ENCODE measurements at regions not wholly inside any gene's neighbourhood (a gene's known extent, or its start where the extent isn't known, plus 50 kb on each side); places are given as distances from the start of the nearest gene placed in this dataset.

DNA sequence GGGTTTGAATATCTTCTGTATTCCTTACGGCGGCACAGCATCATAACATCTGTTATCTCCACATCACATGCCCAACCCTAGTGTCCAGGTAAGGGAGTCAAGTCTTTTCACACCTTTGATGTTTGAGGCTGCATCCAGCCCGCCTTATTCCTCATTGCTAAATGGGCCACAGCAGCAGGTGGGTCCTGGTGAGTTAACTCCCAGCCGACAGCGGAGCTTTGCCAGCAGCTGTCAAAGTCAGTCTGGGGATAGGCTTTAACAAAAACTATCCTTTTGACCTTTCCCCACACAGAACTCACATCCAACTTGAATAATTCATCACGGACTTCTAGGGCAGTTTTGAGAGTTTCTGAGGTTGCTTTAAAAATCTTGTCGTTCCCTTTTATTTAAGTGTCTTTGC, 235.1 kb downstream of the DLEU7 start:
- in situ Hi-C loops (cut with MboI): no loop called here
- Histone ChIP-seq H3K27me3 (replicated peaks; ENCODE audit: insufficient read depth) (no peaks in the 10 kb centered on the region), H3K27ac (no peak overlapping the region), H3K4me3 (no peak overlapping the region), H4K20me1 (ENCODE audit: insufficient read depth) (no peaks in the 10 kb centered on the region), H3K36me3 (ENCODE audit: low read depth) (no peaks in the 10 kb centered on the region), H3K4me2 (ENCODE audit: unreplicated experiment) (no peak overlapping the region), H3K9ac (no peak overlapping the region), H3K4me1 (ENCODE audit: insufficient read depth) (no peaks in the 10 kb centered on the region), H3K9me3 (ENCODE audit: low read depth) (no peaks in the 10 kb centered on the region), H2AFZ (no peak overlapping the region), H3K9me2 (ENCODE audit: insufficient read depth) (no peaks in the 10 kb centered on the region), H3F3A (ENCODE audit: insufficient read depth) (no peaks in the 10 kb centered on the region), H3K79me2 (ENCODE audit: insufficient read depth) (no peaks in the 10 kb centered on the region)
- no peak for DNase-seq
- 84 to 91% methylated on average over 7 of the region's 7 CpGs for WGBS, 2 experiments (ENCODE audit: low coverage in 1 of 2, low lambda C conversion rate in 2 of 2, missing lambda C conversion rate in 2 of 2)
- TF ChIP-seq EZH2phosphoT487 (IDR thresholded peaks at IDR 0.05; ENCODE audit: insufficient read depth, low read depth): no peak
- no peak for TF ChIP-seq EZH2 (IDR thresholded peaks at IDR 0.05; ENCODE audit: insufficient read depth, poor library complexity, severe bottlenecking)

GRCh38 chr13:50609011-50609410, 234.5 kb downstream of the DLEU7 start:
- no peaks in the 10 kb centered on the region for H3K36me3 ChIP-seq (ENCODE audit: low read depth)
- in situ Hi-C loops (cut with MboI): no loop called here
- 51 to 58% methylated on average over 3 of the region's 3 CpGs for WGBS, 2 experiments (ENCODE audit: low coverage in 1 of 2, low lambda C conversion rate in 2 of 2, missing lambda C conversion rate in 2 of 2)
- H2AFZ ChIP-seq: no peak overlapping the region
- H3F3A ChIP-seq (ENCODE audit: insufficient read depth): no peaks in the 10 kb centered on the region
- H3K27me3 ChIP-seq (replicated peaks; ENCODE audit: insufficient read depth): no peaks in the 10 kb centered on the region
- no peaks in the 10 kb centered on the region for H3K79me2 ChIP-seq (ENCODE audit: insufficient read depth)
- H3K9ac ChIP-seq: no peak overlapping the region
- H3K4me3 ChIP-seq: no peak overlapping the region
- no peak overlapping the region for H3K27ac ChIP-seq
- H3K4me1 ChIP-seq (ENCODE audit: insufficient read depth): no peaks in the 10 kb centered on the region
- no peak overlapping the region for H3K4me2 ChIP-seq (ENCODE audit: unreplicated experiment)
- H3K9me2 ChIP-seq (ENCODE audit: insufficient read depth): no peaks in the 10 kb centered on the region
- no peaks in the 10 kb centered on the region for H4K20me1 ChIP-seq (ENCODE audit: insufficient read depth)
- no peak for DNase-seq
- H3K9me3 ChIP-seq (ENCODE audit: low read depth): no peaks in the 10 kb centered on the region
- TF ChIP-seq EZH2 (IDR thresholded peaks at IDR 0.05; ENCODE audit: insufficient read depth, poor library complexity, severe bottlenecking) (no peak), EZH2phosphoT487 (IDR thresholded peaks at IDR 0.05; ENCODE audit: insufficient read depth, low read depth) (no peak)

DNA sequence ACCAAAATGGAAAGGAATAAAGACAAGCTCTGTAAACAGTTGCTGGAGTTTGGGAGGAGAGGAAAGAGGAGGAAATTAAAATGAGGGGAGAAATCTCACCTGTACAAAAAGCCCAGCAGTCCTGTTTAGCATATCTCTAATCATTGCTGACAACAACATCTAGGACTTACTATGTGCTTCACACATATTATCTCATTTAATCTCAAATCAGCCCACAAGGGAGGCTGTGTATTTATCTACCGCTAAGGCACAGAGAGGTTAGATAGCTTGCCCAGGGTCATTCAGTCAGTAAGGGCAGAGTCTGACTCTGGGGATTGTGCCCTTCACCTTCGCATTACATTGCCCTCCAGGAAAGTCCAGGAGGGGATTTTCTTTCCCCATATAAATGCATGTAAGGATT, 233.3 kb downstream of the DLEU7 start:
- Histone ChIP-seq H3K27me3 (replicated peaks; ENCODE audit: insufficient read depth) (no peaks in the 10 kb centered on the region), H3K4me2 (ENCODE audit: unreplicated experiment) (no peak overlapping the region), H2AFZ (no peak overlapping the region), H3K79me2 (ENCODE audit: insufficient read depth) (no peaks in the 10 kb centered on the region), H3F3A (ENCODE audit: insufficient read depth) (no peaks in the 10 kb centered on the region), H3K4me1 (ENCODE audit: insufficient read depth) (no peaks in the 10 kb centered on the region), H4K20me1 (ENCODE audit: insufficient read depth) (no peaks in the 10 kb centered on the region), H3K27ac (no peak overlapping the region), H3K9me2 (ENCODE audit: insufficient read depth) (no peaks in the 10 kb centered on the region), H3K9ac (no peak overlapping the region), H3K9me3 (ENCODE audit: low read depth) (no peaks in the 10 kb centered on the region), H3K4me3 (no peak overlapping the region), H3K36me3 (ENCODE audit: low read depth) (no peaks in the 10 kb centered on the region)
- in situ Hi-C loops (cut with MboI): no loop called here
- TF ChIP-seq EZH2 (IDR thresholded peaks at IDR 0.05; ENCODE audit: insufficient read depth, poor library complexity, severe bottlenecking) (no peak), EZH2phosphoT487 (IDR thresholded peaks at IDR 0.05; ENCODE audit: insufficient read depth, low read depth) (no peak)
- no peak for DNase-seq
- WGBS, 2 experiments (ENCODE audit: low coverage in 1 of 2, low lambda C conversion rate in 2 of 2, missing lambda C conversion rate in 2 of 2): 95 to 100% methylated on average over 2 of the region's 2 CpGs

- 92 to 95% methylated on average over 5 of the region's 5 CpGs for WGBS, 2 experiments (ENCODE audit: low coverage in 1 of 2, low lambda C conversion rate in 2 of 2, missing lambda C conversion rate in 2 of 2)
- Histone ChIP-seq H2AFZ (no peak overlapping the region), H3K9me3 (ENCODE audit: low read depth) (no peaks in the 10 kb centered on the region), H3K27ac (no peak overlapping the region), H3K9ac (no peak overlapping the region), H3K9me2 (ENCODE audit: insufficient read depth) (no peaks in the 10 kb centered on the region), H4K20me1 (ENCODE audit: insufficient read depth) (no peaks in the 10 kb centered on the region), H3F3A (ENCODE audit: insufficient read depth) (peaks cover 6% of the 10 kb centered on the region), H3K4me2 (ENCODE audit: unreplicated experiment) (no peak overlapping the region), H3K4me3 (no peak overlapping the region), H3K79me2 (ENCODE audit: insufficient read depth) (no peaks in the 10 kb centered on the region), H3K4me1 (ENCODE audit: insufficient read depth) (peaks cover 4% of the 10 kb centered on the region), H3K27me3 (replicated peaks; ENCODE audit: insufficient read depth) (no peaks in the 10 kb centered on the region), H3K36me3 (ENCODE audit: low read depth) (no peaks in the 10 kb centered on the region)
- DNase-seq: no peak
- TF ChIP-seq EZH2phosphoT487 (IDR thresholded peaks at IDR 0.05; ENCODE audit: insufficient read depth, low read depth) (no peak), EZH2 (IDR thresholded peaks at IDR 0.05; ENCODE audit: insufficient read depth, poor library complexity, severe bottlenecking) (no peak)
- in situ Hi-C loops (cut with MboI): no loop called here
Observed at GRCh38 chr13:50611117-50611781, 232.2 kb downstream of the DLEU7 start.

- Histone ChIP-seq H3K9me3 (ENCODE audit: low read depth) (no peaks in the 10 kb centered on the region), H3K79me2 (ENCODE audit: insufficient read depth) (no peaks in the 10 kb centered on the region), H3K36me3 (ENCODE audit: low read depth) (no peaks in the 10 kb centered on the region), H4K20me1 (ENCODE audit: insufficient read depth) (no peaks in the 10 kb centered on the region), H3F3A (ENCODE audit: insufficient read depth) (peaks cover 19% of the 10 kb centered on the region), H3K4me3 (no peak overlapping the region), H3K27ac (no peak overlapping the region), H3K4me2 (ENCODE audit: unreplicated experiment) (no peak overlapping the region), H3K9me2 (ENCODE audit: insufficient read depth) (no peaks in the 10 kb centered on the region), H3K27me3 (replicated peaks; ENCODE audit: insufficient read depth) (no peaks in the 10 kb centered on the region), H3K4me1 (ENCODE audit: insufficient read depth) (peaks cover 18% of the 10 kb centered on the region), H3K9ac (no peak overlapping the region), H2AFZ (no peak overlapping the region)
- no peak for DNase-seq
- in situ Hi-C loops (cut with MboI): no loop called here
- no peak for TF ChIP-seq EZH2 (IDR thresholded peaks at IDR 0.05; ENCODE audit: insufficient read depth, poor library complexity, severe bottlenecking)
- no peak for TF ChIP-seq EZH2phosphoT487 (IDR thresholded peaks at IDR 0.05; ENCODE audit: insufficient read depth, low read depth)
- 80 to 86% methylated on average over 3 of the region's 3 CpGs for WGBS, 2 experiments (ENCODE audit: low coverage in 1 of 2, low lambda C conversion rate in 2 of 2, missing lambda C conversion rate in 2 of 2)
Observed at GRCh38 chr13:50612717-50613116, 230.8 kb downstream of the DLEU7 start.

Measured in GM23248 (cell line).